GM12872 (cell line): ENCODE measurements at regions not wholly inside any gene's neighbourhood (a gene's known extent, or its start where the extent isn't known, plus 50 kb on each side); places are given as distances from the start of the nearest gene placed in this dataset.

Experiments used
- CTCF ChIP-seq: IDR thresholded peaks from 3 replicates; pipeline ENCODE4 v1.5.1; 2011; ENCODE audit warnings: low read depth, mild to moderate bottlenecking, low read length, moderate library complexity; ENCODE audit not compliant: insufficient read depth

DNA sequence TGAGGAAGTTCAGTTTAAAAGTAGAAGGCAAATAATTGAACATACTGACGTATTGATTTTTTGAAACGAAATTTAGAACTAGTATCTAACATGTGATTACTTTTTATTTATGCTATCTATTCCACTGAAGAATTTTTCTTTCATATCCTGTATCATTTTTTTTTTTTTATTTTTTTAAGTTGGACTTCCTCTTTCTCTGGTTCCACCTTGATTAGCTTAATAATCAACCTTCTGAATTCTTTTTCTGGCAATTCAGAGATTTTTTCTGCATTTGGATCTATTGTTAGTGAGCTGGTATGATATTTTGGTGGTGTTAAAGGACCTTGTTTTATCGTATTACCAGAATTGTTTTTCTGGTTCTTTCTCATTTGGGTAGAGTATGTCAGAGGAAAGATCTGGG is 411.2 kb downstream of the SOX11 start:
- TF ChIP-seq CTCF: no peak

DNA sequence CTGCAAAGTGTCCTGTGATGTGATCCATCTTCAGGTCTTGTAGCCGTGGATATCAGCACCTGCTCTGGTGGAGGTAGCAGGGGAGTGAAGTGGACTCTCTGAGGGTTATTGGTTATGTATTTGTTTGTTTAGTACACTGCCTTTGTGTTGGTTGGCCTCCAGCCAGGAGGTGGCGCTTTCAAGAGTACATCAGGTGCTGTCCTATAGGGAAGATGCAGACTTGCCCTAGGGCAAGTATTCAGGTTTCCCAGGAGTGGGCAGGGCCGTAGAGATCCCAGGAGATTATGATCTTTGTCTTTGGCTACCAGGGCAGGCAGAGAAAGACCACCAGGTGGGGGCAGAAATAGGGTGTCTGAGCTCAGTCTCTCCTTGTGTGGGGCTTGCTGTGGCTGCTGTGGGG is 411.8 kb downstream of the SOX11 start:
- peak; percentile 39; the same call in 2 of the 3 replicates for TF ChIP-seq CTCF

GRCh38 chr2:6107290-6107689 is 415.1 kb downstream of the SOX11 start:
- no peak for TF ChIP-seq CTCF

DNA sequence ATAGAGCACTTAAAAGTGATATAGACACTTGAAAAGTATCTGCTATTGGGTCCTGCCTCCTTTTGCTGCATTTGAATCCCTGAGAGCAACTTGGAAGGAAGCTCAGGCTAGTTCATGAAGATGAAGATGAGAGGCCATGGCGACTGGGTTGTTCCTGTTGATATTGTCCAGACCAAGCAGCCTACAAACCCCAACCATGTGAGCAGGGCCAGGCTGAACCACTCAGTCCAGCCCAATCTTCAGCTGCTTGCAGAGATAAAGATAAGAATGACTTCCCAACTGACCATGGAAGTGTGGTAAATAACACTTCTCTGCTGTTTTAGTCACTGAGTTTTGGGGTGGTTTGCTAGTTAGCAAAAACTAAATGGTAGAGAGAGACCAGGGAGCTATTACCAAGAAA is 417.6 kb downstream of the SOX11 start:
- TF ChIP-seq CTCF: no peak

DNA sequence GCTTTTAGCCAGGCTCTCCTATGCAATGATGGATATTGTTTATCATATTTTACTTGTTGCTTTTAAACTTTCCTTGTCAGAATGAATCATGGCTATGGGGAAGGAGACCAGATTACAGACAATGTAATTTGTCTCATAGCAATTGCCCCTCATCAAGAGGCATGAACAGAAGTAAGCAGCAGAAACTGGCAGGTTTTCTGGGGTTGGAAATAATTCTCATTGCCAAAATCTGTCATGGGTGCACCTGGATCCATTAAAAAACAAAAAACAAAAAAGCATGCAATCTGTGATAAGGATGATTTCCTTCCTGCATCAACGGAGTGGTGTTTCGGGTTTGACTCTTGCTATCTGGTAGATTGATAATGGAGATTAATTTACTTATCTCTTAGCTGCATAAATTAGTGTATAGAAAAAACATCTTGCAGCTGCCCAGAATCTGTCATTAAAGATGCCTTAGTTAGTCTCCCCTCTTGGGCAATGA is 419.6 kb downstream of the SOX11 start:
- TF ChIP-seq CTCF: no peak

GRCh38 chr2:6113786-6114185 is 421.6 kb downstream of the SOX11 start:
- no peak for TF ChIP-seq CTCF

- TF ChIP-seq CTCF: no peak
Observed at GRCh38 chr2:6127718-6128117, 435.5 kb downstream of the SOX11 start.

GRCh38 chr2:6139142-6139541 is 447.0 kb downstream of the SOX11 start:
- TF ChIP-seq CTCF: no peak
